C4-2B (cell line): ENCODE measurements at regions not wholly inside any gene's neighbourhood (a gene's known extent, or its start where the extent isn't known, plus 50 kb on each side); places are given as distances from the start of the nearest gene placed in this dataset.
"Not testable (repeated sequence)": the region's sequence is repeated elsewhere in the genome, so short reads cannot be mapped to it uniquely, and the experiment has no call there.

Experiments
- CTCF ChIP-seq: fragments of 450-650 bp; conservative IDR thresholded peaks from 2 replicates; pipeline ENCODE4 v1.5.1; 2017; ENCODE audit warnings: mild to moderate bottlenecking
- ZFX ChIP-seq: fragments of 450-650 bp; IDR thresholded peaks from 2 replicates; pipeline ENCODE4 v1.6.1; 2017

GRCh38 chr1:145553795-145554194, 54.0 kb upstream of the GPR89A start:
- TF ChIP-seq CTCF, ZFX: not testable (repeated sequence)
